ENCODE measurements at regions not wholly inside any gene's neighbourhood (a gene's known extent, or its start where the extent isn't known, plus 50 kb on each side); places are given as distances from the start of the nearest gene placed in this dataset.

- in situ Hi-C loops (cut with HindIII; ENCODE audit: extremely low pct_ligation_motif_present, low pct_unique_long_range_greater_than_20kb) (no loop called here), intact Hi-C loops (cut with micrococcal nuclease; ENCODE audit: unreplicated experiment) (no loop called here)
- no peak for FAIRE-seq
- H3K27ac ChIP-seq (ENCODE audit: extremely low read length, insufficient read depth, low read length): no peak overlapping the region
- ATAC-seq: no peak
- H4K20me1 ChIP-seq (ENCODE audit: insufficient read depth, low read length): no peaks in the 10 kb centered on the region
- no TSS peak for BruUV-seq (replicated peaks)
- POLR2A ChIA-PET: no interaction called here
- no peak overlapping the region for H2AFZ ChIP-seq (ENCODE audit: low read length)
- 52% methylated on average over 5 of the region's 5 CpGs for WGBS (ENCODE audit: low lambda C conversion rate)
- no peak overlapping the region for H3K9ac ChIP-seq (ENCODE audit: insufficient read depth, low read depth, low read length)
- no peaks in the 10 kb centered on the region for H3K79me2 ChIP-seq (ENCODE audit: insufficient read depth, low read length)
- no peaks in the 10 kb centered on the region for H3K4me1 ChIP-seq (ENCODE audit: insufficient read depth, low read length)
- no peaks in the 10 kb centered on the region for H3K36me3 ChIP-seq (replicated peaks in 1 of 2; ENCODE audit: control insufficient read depth in 1 of 2, insufficient read depth in 2 of 2, low read length in 2 of 2)
- no peaks in the 10 kb centered on the region for H3K27me3 ChIP-seq (ENCODE audit: control insufficient read depth in 1 of 2, insufficient read depth in 2 of 2, low read length in 2 of 2)
- H3K4me2 ChIP-seq (ENCODE audit: low read depth, low read length): no peak overlapping the region
- no peak overlapping the region for H3K4me3 ChIP-seq (replicated peaks in 1 of 3; ENCODE audit: insufficient read depth in 1 of 3, low read depth in 2 of 3, low read length in 3 of 3)
- DNase-seq (ENCODE audit: low spot score): no peak
- CTCF ChIA-PET (ENCODE audit: low intra/inter-chr PET ratio, low total read pairs): no interaction called here
- TF ChIP-seq ZNF564 (CRISPR knock-in tag; IDR thresholded peaks at IDR 0.05) (no peak), ZNF382 (CRISPR knock-in tag; IDR thresholded peaks at IDR 0.05; ENCODE audit: borderline replicate concordance) (no peak), ZNF83 (CRISPR knock-in tag; IDR thresholded peaks at IDR 0.05; ENCODE audit: borderline replicate concordance) (no peak), TFDP2 (CRISPR knock-in tag; IDR thresholded peaks at IDR 0.05) (no peak), ARNT (IDR thresholded peaks at IDR 0.05) (no peak), ZNF225 (CRISPR knock-in tag; IDR thresholded peaks at IDR 0.05) (no peak), ZNF460 (CRISPR knock-in tag; IDR thresholded peaks at IDR 0.05; ENCODE audit: borderline replicate concordance) (no peak), ZNF121 (CRISPR knock-in tag; IDR thresholded peaks at IDR 0.05) (no peak), THRA (CRISPR knock-in tag; IDR thresholded peaks at IDR 0.05; ENCODE audit: borderline replicate concordance) (no peak)
- H3K9me3 ChIP-seq (ENCODE audit: low read length): no peaks in the 10 kb centered on the region; the same call in 1 of the 2 replicates
Measured at GRCh38 chr11:42544726-42545125, 767.1 kb upstream of the API5 start.
